Type B pancreatic cell (in vitro differentiated cells): ENCODE measurements at regions not wholly inside any gene's neighbourhood (a gene's known extent, or its start where the extent isn't known, plus 50 kb on each side); places are given as distances from the start of the nearest gene placed in this dataset.

Source experiments
- DNase-seq: peaks from one replicate; pipeline ENCODE4 v3.0.0; 2021; ENCODE audit warnings: mixed read lengths; ENCODE audit not compliant: unreplicated experiment; ENCODE audit errors: extremely low spot score
- H3K27ac Mint-ChIP-seq: 2 replicates; pipeline ENCODE4 v1.8.0; 2021; ENCODE audit warnings: mild to moderate bottlenecking, mixed read lengths
- H3K27me3 Mint-ChIP-seq: 2 replicates; pipeline ENCODE4 v1.8.0; 2021; ENCODE audit warnings: mixed read lengths
- H3K36me3 Mint-ChIP-seq: 2 replicates; pipeline ENCODE4 v1.8.0; 2021; ENCODE audit warnings: mixed read lengths
- H3K4me1 Mint-ChIP-seq: one replicate; pipeline ENCODE4 v1.8.0; 2021; ENCODE audit warnings: mixed read lengths; ENCODE audit not compliant: unreplicated experiment
- H3K4me3 Mint-ChIP-seq: 2 replicates; pipeline ENCODE4 v1.8.0; 2021; ENCODE audit warnings: mild to moderate bottlenecking, mixed read lengths
- H3K9me3 Mint-ChIP-seq: 2 replicates; pipeline ENCODE4 v1.8.0; 2021; ENCODE audit warnings: mixed read lengths
- TF ChIP-seq, protein P1 (sequence below): fragments of 200-600 bp; sonication (generic); conservative IDR thresholded peaks from 2 replicates; pipeline ENCODE4 v1.5.0; 2021; ENCODE audit warnings: antibody characterized with exemption, mild to moderate bottlenecking

DNA sequence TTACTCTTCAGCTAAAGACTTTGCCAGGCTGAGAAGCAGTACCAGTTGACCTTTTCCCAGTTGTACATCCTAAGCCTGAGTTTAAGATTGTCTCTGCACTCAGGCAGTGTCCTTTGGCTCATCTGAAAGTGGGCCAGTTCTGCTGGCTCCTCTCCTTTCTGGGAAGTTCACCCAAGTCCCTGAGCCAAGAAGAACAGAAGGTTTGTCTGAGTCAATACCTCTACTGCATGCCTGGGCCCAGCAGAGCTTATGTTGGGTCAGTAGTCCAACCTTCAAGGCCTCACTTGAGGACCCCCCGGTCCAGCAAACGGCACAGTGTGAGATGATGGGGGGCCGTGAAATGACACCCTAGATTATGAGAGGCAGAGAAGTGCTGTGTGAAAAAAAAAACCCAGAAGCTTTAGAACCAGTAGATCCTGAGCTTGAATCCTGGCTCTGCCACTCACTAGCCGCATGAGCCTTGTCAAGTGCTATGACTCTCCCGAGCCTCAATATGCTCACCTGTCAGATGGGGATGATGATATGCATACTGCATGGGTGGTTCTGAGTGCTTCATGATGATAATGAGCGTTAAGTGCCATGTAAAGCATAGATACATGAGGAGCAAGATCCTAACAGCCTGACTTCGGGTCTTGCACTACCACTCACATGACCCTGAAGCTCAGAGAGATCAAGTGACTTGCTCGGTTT lies 156.0 kb downstream of the MACROH2A1 start:
- Mint-ChIP-seq H3K27ac (no peak overlapping the region), H3K27me3 (peaks cover 32% of the 10 kb centered on the region), H3K9me3 (no peaks in the 10 kb centered on the region), H3K36me3 (no peaks in the 10 kb centered on the region), H3K4me1 (peaks cover 55% of the 10 kb centered on the region), H3K4me3 (no peak overlapping the region)
- peak; percentile 45 for DNase-seq
- TF ChIP-seq, protein P1, sequence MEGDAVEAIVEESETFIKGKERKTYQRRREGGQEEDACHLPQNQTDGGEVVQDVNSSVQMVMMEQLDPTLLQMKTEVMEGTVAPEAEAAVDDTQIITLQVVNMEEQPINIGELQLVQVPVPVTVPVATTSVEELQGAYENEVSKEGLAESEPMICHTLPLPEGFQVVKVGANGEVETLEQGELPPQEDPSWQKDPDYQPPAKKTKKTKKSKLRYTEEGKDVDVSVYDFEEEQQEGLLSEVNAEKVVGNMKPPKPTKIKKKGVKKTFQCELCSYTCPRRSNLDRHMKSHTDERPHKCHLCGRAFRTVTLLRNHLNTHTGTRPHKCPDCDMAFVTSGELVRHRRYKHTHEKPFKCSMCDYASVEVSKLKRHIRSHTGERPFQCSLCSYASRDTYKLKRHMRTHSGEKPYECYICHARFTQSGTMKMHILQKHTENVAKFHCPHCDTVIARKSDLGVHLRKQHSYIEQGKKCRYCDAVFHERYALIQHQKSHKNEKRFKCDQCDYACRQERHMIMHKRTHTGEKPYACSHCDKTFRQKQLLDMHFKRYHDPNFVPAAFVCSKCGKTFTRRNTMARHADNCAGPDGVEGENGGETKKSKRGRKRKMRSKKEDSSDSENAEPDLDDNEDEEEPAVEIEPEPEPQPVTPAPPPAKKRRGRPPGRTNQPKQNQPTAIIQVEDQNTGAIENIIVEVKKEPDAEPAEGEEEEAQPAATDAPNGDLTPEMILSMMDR, result no peak

DNA sequence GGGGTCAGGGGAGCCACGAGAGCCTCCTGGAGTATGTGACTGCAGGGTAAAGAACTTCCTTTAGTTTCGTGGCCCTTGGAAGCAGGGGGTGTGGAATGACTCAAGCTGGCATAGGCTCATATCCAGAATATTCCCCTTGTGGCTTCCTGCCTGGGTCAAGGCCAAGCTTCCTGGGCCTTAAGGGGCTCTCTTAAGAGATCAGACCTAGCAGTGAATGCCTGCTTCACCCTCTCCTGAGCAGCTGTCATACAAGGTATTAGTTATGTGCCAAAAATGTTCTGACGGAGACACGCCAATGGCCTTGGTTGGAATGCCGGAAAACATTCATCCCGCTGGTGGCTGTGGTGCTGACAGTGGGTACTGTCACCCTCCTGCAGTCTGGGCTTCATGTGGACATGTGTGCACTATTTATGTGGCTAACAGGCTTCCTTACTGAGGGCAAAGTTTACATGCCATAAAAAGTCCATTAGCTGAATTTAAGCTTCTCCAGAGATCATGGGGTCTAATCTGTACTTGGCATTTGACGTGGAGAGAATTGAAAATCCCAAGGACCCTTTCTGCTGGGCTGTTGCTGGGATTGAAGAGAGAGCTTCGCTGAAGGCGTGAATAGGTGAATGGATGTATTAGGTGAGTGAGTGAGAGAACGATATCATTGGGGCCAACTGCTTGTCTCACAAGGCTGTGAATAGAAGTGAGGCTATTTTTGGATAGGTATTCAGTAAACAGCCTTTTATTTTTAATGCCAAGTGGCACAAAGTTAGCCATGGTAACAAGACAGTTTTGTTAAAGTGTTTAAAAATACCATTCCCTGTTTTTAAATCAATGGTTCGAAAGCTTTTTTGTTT lies 156.8 kb downstream of the MACROH2A1 start:
- H3K9me3 Mint-ChIP-seq, result no peaks in the 10 kb centered on the region
- no peaks in the 10 kb centered on the region for H3K36me3 Mint-ChIP-seq
- peaks cover 36% of the 10 kb centered on the region for H3K27me3 Mint-ChIP-seq
- peak; percentile 44 for DNase-seq
- no peak overlapping the region for H3K4me3 Mint-ChIP-seq
- peaks cover 57% of the 10 kb centered on the region for H3K4me1 Mint-ChIP-seq
- no peak overlapping the region for H3K27ac Mint-ChIP-seq
- TF ChIP-seq, protein P1, result no peak

DNA sequence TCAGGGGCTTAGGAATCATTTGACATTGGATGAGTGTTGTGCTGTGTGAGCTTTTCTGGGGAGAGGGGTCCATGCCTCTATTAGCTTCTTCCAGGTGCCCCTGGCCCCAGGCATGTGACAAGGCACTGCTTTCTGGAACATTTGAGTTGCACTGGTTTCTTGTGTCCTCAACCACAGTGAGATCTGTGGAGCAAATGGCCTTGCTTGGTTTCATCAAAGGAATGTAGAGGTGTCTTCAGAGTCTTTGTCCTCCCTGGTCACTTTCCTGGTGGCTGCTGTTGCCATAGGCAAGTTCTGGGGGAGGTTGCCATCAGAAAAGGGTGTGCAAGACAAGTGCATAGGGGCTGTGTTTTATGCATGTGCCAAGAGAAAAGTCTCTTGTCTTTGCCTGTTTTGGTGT lies 157.5 kb downstream of the MACROH2A1 start:
- TF ChIP-seq, protein P1, result no peak
- H3K9me3 Mint-ChIP-seq, result no peaks in the 10 kb centered on the region
- no peaks in the 10 kb centered on the region for H3K36me3 Mint-ChIP-seq
- H3K4me1 Mint-ChIP-seq, result peaks cover 50% of the 10 kb centered on the region
- H3K27me3 Mint-ChIP-seq, result peaks cover 32% of the 10 kb centered on the region
- DNase-seq, result no peak
- H3K4me3 Mint-ChIP-seq, result no peak overlapping the region
- H3K27ac Mint-ChIP-seq, result no peak overlapping the region

DNA sequence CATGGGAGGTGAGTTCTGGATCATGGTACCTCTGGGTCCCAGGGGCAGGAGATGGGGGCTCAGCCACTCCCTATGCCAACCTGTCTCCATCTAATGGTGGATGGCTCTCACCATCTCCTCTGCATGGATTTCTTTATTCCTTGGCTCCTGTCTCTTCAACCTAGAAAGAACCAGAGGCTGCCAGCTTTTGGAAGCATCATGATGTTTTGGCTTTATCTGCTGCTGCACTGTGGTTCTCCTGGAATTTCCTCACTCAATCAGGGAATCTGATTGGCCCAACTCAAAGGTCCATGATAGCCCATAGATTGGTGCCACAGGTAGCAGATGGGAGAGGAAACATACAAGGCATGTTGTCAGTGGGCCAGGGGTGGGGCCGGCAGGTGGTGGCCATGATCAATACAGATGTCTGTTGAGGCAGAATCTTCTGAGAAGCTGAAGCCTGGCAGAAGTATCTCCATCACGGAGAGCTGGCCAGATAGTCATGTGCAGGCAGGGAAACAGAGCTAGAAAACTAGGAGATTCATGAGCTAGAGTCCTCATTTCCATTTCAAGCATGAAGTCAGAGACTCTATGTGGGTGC lies 158.2 kb downstream of the MACROH2A1 start:
- H3K9me3 Mint-ChIP-seq, result no peaks in the 10 kb centered on the region
- no peak overlapping the region for H3K4me3 Mint-ChIP-seq
- H3K27me3 Mint-ChIP-seq, result peaks cover 36% of the 10 kb centered on the region
- peak; percentile 34 for DNase-seq
- H3K4me1 Mint-ChIP-seq, result peaks cover 48% of the 10 kb centered on the region
- no peaks in the 10 kb centered on the region for H3K36me3 Mint-ChIP-seq
- TF ChIP-seq, protein P1, result no peak
- no peak overlapping the region for H3K27ac Mint-ChIP-seq

DNA sequence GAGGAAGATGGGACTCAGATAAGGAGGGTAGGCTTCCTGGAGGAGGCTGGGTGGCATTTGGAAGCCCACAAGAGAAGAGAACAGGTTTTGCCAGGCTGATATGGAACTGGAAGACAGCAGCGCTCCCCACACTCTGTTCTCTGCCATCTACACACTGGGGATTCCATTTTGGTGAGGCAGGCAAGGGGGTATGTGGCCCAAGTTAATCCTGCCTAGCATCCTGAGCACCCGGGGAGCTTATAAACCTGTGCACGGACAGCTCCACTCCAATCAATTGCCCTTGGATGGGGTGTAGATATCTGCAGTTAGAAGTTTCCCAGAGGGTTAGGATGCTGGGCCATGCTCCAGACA lies 158.8 kb downstream of the MACROH2A1 start:
- H3K4me1 Mint-ChIP-seq, result peaks cover 45% of the 10 kb centered on the region

More for the DNA sequence above, 158.8 kb downstream of the MACROH2A1 start:
- Mint-ChIP-seq H3K4me3 (no peak overlapping the region), H3K27ac (no peak overlapping the region), H3K9me3 (no peaks in the 10 kb centered on the region), H3K27me3 (peaks cover 36% of the 10 kb centered on the region), H3K36me3 (no peaks in the 10 kb centered on the region)
- no peak for DNase-seq
- TF ChIP-seq, protein P1, result no peak
